Kidney glomerular epithelial cell (primary cell): ENCODE measurements at regions not wholly inside any gene's neighbourhood (a gene's known extent, or its start where the extent isn't known, plus 50 kb on each side); places are given as distances from the start of the nearest gene placed in this dataset.
"Not testable (repeated sequence)": the region's sequence is repeated elsewhere in the genome, so short reads cannot be mapped to it uniquely, and the experiment has no call there.

Source experiments
- DNase-seq: peaks from one replicate; lab custom pipeline; 2025; lab: John Stamatoyannopoulos, UW

DNA sequence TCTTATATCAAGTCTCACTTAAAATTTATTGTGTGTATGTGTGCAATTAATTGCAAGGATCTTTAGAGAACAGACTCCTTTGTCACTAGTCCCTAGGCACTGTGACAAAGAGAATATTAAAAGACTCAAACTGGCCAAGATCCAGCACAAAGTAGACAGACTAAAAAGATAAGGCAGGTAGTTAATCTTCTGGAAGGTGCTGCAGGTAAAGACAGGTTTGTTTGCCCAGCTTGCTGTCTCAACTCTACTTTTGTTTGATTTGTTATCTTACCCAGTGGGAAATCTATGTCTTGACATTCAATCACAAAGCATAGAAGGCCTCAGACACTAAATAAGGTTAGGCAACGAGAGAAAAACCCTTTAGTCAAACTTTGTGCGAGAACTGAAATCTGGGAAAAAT is 807.9 kb upstream of the LRRN3 start:
- DNase-seq = no peak

- DNase-seq = no peak
These were observed 799.5 kb upstream of the LRRN3 start for GRCh38 chr7:110291430-110291829.

GRCh38 chr7:110296321-110296720 is 794.6 kb upstream of the LRRN3 start:
- no peak for DNase-seq

- DNase-seq = no peak
These were observed 783.2 kb upstream of the LRRN3 start for GRCh38 chr7:110307776-110308175.

DNA sequence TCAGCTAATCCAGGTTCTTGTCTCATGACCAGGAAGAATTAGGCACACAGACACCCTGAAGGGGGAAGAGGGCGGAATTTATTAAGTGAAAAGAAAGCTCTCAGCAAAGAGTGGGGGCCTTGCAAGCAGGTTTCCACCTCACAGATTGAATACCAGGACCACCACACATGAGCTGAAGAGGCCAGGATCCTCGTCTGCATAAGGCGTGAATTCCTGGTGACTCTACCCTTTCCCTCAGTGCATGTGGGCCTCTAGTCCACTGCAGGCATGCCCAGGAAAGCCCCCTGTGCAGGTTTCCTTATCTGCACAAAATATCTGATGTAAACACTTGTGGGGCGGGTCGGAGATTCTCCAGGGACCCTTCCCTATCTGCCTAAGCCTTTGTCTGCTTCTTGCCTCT is 782.1 kb upstream of the LRRN3 start:
- DNase-seq = no peak

DNA sequence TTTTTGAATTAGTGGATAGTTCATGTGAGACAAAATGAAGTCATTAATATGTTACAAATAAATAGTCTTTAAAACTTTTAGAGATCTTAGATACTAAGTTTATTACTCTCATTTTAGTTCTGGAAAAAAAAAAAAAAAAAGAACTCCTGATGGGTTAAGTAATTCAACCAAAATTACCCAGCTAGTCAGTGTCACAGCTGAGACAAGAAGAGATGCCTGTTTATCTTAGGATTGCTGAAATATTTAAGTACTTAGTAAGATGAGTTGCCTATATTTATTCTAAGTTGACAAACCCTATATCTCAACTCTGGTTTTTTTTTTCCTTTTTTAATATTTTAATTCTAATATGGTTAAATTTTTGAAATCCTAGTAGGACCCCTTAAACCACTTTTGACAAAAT is 781.0 kb upstream of the LRRN3 start:
- DNase-seq = no peak

GRCh38 chr7:110311556-110311955 is 779.4 kb upstream of the LRRN3 start:
- DNase-seq = no peak

DNA sequence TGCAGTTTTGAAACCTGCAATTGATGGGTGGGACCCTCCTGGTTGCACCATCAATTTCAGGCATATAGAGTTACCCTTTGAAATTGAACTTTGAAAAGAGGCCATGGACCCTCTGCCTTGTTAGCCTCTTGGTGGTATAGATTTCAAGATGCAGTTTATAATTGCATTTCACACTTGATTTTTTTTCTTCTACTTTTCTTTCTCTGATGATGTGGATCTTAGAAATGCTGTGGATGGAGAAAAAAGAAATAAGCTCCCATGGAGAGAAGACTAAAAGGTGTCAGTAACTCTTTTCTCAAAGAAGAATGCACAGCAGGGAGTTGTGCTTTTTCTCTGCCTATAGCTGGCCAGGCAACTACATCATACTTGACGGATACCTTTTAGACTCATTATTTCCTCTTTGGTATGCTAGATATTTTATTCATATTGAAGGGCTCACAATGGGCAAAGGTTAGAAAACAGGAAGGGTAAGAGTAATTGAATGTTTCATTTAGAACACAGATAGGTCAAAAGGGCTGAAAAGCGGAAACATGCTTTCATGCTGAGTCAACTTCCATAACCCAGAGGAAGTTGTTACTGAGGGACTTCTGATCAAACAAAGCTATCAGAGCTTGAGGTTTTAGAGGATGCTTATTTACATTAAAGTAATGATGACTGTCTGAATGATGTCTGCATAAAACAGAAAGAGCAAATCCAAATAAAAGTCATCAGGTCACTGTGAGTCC is 773.2 kb upstream of the LRRN3 start:
- DNase-seq = peak; percentile 27

DNA sequence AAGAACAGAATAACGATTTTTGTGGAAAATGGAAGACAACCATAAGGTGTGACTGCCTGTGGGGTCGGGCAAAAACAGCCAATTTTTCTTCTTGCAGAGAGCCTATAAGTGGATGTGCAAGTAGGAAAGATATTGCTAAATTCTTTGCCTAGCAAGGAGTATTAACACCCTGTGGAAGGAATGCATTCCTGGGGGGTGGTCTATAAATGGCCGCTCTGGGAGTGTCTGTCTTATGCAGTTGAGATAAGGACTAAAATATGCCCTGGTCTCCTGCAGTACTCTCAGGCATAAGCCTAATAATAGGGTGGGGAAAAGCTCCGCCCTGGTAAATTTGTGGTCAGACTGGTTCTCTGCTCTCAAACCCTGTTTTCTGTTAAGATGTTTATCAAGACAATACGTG is 770.6 kb upstream of the LRRN3 start:
- not testable (repeated sequence) for DNase-seq

DNA sequence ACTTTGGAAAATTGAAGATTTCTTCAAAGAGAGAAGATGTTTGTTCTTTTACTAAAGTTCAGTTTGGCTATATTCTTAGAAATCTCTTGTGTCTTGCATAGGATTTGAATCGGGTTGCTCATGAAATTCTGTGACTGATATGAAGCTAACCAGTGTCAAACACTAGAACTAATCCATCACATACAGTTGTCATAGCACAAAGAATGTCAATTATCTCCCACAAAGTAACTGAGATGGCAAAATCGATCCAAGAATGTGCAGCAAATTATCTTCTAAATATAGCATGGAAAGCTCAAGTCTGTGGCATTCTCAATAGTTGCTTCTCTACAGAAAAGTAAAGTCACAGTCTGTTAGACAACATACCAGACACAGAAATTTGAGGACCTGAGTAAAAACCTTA is 768.1 kb upstream of the LRRN3 start:
- no peak for DNase-seq

DNA sequence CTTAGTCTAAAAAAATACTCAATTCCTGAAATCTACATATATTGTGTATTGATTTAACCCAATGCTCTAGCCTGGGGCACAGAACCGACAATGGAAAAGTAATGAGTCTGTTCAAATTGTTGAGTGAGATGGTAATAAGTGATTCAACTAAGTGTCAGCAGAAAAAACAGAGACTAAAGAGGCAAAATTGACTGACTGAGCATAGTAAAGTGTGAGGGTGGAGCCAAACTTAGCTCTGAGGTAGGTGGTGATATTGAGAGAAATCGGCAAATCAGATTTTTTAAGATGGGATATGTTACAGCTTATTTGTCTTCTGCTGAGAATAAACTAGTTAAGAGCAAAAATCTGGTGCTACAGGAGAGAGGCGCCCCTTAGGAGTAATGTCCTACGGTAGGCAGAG is 764.0 kb upstream of the LRRN3 start:
- no peak for DNase-seq

DNA sequence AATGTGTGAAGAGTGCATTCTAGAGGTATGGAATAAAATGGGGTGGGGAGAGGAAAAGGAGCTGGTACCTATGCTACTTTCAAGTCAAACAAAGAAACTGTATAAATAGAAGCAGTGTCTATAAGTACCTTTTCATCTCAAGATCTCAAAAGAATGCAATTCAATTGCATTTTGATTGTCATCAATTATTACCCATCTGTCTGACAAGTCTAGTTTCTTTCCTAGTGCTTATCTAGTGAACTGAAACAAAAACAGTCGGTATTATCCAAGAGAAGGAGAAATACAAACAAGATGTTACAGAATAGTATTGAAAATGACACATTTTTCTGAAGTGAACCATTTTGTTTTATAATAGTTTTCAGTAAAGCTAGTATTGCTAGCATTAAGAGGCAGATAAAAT is 754.5 kb upstream of the LRRN3 start:
- DNase-seq = no peak

GRCh38 chr7:110337646-110338045 is 753.3 kb upstream of the LRRN3 start:
- DNase-seq = no peak

DNA sequence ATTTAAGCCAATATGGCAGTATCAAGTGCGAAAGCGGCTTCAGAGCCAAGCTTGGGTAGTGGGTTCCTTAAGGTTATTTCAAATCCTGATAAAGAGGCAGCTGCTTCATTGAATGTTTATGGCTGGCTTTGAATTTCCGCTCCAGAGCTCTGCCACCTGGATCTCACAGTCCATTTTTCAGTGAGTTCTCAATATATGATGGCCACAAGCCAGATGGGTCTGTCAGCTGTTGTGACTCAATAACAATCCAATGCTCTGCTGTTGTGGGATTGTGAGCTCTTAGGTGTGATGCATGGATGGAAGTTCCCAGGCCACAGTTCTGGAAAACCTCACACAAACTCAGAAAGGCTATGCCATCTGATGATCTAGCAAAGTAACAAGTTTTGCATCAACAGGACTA is 743.8 kb upstream of the LRRN3 start:
- no peak for DNase-seq

GRCh38 chr7:110356438-110356837 is 734.5 kb upstream of the LRRN3 start:
- no peak for DNase-seq

- peak; percentile 30 for DNase-seq
These were observed 732.9 kb upstream of the LRRN3 start for GRCh38 chr7:110358028-110358427.

DNA sequence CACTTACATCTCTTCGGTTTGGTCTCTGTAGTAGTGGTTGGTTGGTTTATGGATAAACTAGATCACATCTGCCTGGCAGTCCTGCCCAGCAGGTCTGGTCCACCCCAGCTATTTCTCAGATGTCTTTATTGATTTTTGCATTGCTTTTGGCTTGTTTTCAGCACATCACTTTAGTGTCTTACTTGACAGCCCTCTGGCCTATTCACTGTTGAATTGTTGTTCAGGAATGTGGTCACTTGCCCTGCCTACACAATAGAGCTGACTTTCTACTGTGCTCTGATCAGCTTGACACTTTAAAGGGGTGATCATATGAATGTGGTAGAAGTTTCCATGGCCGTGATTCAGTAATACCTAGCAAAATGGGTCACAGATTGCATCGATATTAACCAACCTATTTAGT is 719.2 kb upstream of the LRRN3 start:
- no peak for DNase-seq

GRCh38 chr7:110372685-110373084 is 718.2 kb upstream of the LRRN3 start:
- DNase-seq = peak; percentile 24

DNA sequence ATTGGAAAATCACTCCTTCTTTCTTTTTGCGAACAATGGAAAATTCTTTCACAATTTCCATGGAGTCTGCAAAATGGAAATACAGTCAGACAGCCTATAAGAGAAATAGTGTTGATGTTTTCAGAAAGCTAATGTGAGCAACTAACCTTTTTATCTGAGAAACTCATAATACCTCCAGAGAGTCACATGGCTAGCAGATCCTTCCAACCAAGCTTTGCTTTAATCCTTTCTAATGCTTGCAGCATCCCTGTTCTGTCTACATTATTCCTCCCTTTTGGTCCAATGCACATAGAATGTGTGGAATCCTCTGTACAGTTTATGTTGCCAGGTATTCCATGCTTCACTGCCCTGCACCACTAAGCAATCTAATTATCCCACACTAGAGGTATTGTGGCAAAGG is 717.5 kb upstream of the LRRN3 start:
- peak; percentile 87 for DNase-seq

DNA sequence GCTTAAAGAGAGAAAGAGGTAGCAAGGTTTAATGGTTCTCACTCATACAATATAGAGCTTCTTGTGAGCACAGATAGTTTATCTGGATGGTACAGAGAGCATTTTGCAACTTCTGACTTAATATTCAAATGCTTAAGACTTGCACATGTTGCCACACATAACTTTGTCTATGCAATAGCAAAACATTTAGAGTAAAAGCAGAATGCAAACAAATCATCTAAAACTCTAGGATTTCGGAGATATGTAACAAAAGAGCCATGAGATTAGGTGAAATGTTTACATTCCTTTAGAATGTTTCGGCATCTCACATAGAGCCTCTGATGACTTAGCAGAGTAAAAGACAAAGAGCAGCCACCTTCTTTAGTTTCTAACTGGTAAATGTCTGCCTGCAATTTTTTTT is 717.1 kb upstream of the LRRN3 start:
- DNase-seq = no peak

DNA sequence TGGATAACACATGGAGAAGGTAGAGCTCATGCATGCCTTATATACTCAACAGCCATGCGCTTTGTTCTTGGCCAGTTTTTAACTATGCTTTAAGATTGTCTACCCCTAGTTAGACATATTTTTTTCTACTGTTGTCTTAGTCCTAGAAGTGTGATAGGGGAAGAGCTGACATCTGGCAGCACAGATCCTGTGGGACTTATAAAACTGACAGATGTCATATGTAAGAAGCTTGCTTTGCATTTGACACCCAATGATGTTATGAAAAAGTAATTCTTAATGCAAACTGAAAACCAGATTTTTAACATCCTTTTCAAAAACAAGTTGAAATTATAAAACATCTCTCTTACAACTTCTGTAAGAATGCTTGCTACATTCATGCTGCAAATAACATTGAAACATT is 715.9 kb upstream of the LRRN3 start:
- DNase-seq = no peak

GRCh38 chr7:110382736-110383135 is 708.2 kb upstream of the LRRN3 start:
- DNase-seq = no peak

- peak; percentile 5 for DNase-seq
These were observed 704.9 kb upstream of the LRRN3 start for GRCh38 chr7:110386006-110386405.

GRCh38 chr7:110386913-110387312 is 704.0 kb upstream of the LRRN3 start:
- peak; percentile 95 for DNase-seq

DNA sequence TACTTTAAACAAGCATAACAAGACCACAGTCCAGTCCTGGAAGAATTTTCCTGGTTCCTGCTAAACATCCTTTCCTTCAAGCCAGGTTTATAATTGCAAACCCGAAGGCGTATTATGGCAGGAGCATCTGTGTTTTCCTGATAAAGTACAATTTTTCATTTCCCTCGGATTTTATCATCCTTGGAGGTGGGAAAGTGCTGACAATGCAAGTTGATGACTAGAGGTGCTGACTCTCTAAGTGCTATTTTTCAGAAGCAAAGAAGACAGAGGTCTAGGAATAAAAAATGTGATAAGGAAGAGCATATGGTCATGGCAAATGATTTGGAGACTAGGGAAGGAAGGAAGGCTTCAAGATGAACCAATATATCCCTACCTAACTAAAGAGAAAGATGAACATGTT is 703.2 kb upstream of the LRRN3 start:
- DNase-seq = no peak
